SK-N-SH (cell line): ENCODE measurements at regions not wholly inside any gene's neighbourhood (a gene's known extent, or its start where the extent isn't known, plus 50 kb on each side); places are given as distances from the start of the nearest gene placed in this dataset.

Experiments
- CTCF ChIA-PET: fragments of 300-600, 350-600 bp; formaldehyde crosslinking; extraction: SDS; loops from one replicate; lab custom pipeline; 2021; lab: Yijun Ruan, JAX
- POLR2A ChIA-PET: fragments of 350-600 bp; sonication (Branson Sonifier 250); formaldehyde crosslinking; extraction: SDS; loops from one replicate; lab custom pipeline; 2020; ENCODE audit warnings: antibody characterized with exemption, inconsistent platforms; lab: Yijun Ruan, JAX
- DNase-seq: peaks from one replicate; pipeline ENCODE4 v3.0.0; 2012
- H2AFZ ChIP-seq: fragments of 200-600 bp; sonication (generic); 2 replicates; pipeline ENCODE4 v1.8.1; 2016; ENCODE audit warnings: antibody characterized with exemption, mild to moderate bottlenecking, low read depth
- H3F3A ChIP-seq: fragments of 200-600 bp; sonication (generic); replicated peaks from 2 replicates; pipeline ENCODE3; 2016; ENCODE audit warnings: antibody characterized with exemption, mild to moderate bottlenecking; ENCODE audit not compliant: insufficient read depth
- H3K27ac ChIP-seq, 2 experiments: fragments of 200-500 bp in 1 of 2; fragments of 200-600 bp in 1 of 2; sonication (Bioruptor generic) in 1 of 2; sonication (generic), shearing (Covaris generic) in 1 of 2; 2 replicates each; pipeline versions ENCODE4 v1.5.1 to v1.6.1; 2014 to 2016; ENCODE audit warnings: low read depth in 2 of 2, inconsistent platforms in 1 of 2, low read length in 1 of 2, mild to moderate bottlenecking in 1 of 2, mixed read lengths in 1 of 2
- H3K27me3 ChIP-seq: fragments of 200-600 bp; sonication (generic), shearing (Covaris generic); 2 replicates; pipeline ENCODE4 v1.6.1; 2016; ENCODE audit warnings: mixed run types; ENCODE audit not compliant: insufficient read depth
- H3K36me3 ChIP-seq, 2 experiments: fragments of 200-500 bp in 1 of 2; fragments of 200-600 bp in 1 of 2; sonication (Bioruptor generic) in 1 of 2; sonication (generic) in 1 of 2; replicated peaks in 1 of 2; 2 replicates each; pipeline versions ENCODE3 to v1.5.1; 2014 to 2016; ENCODE audit warnings: low read length in 1 of 2, mild to moderate bottlenecking in 1 of 2; ENCODE audit not compliant: insufficient read depth in 2 of 2, control insufficient read depth in 1 of 2
- H3K4me1 ChIP-seq, 2 experiments: fragments of 200-500 bp in 1 of 2; fragments of 200-600 bp in 1 of 2; sonication (Bioruptor generic) in 1 of 2; sonication (generic), shearing (Covaris generic) in 1 of 2; 2 replicates each; pipeline versions ENCODE4 v1.5.1 to v1.6.1; 2014 to 2016; ENCODE audit warnings: low read depth in 1 of 2, low read length in 1 of 2, mixed run types in 1 of 2; ENCODE audit not compliant: insufficient read depth in 2 of 2, control insufficient read depth in 1 of 2
- H3K4me2 ChIP-seq: fragments of 200-600 bp; sonication (generic), shearing (Covaris generic); 2 replicates; pipeline ENCODE4 v1.6.1; 2017; ENCODE audit warnings: mixed run types
- H3K4me3 ChIP-seq, 2 experiments: fragments of 200-500 bp in 1 of 2; fragments of 200-600 bp in 1 of 2; sonication (Bioruptor generic) in 1 of 2; sonication (generic), shearing (Covaris generic) in 1 of 2; 2 replicates each; pipeline versions ENCODE4 v1.5.1 to v1.8.1; 2014 to 2016; ENCODE audit warnings: low read depth in 2 of 2, inconsistent platforms in 1 of 2, low read length in 1 of 2, mild to moderate bottlenecking in 1 of 2, mixed read lengths in 1 of 2, moderate library complexity in 1 of 2
- H3K79me2 ChIP-seq: fragments of 200-600 bp; sonication (generic); 2 replicates; pipeline ENCODE4 v1.8.1; 2017; ENCODE audit warnings: mild to moderate bottlenecking; ENCODE audit not compliant: insufficient read depth
- H3K9ac ChIP-seq: fragments of 200-600 bp; sonication (generic); 2 replicates; pipeline ENCODE4 v1.6.1; 2017; ENCODE audit warnings: mixed run types
- H3K9me2 ChIP-seq: fragments of 200-600 bp; sonication (generic); 2 replicates; pipeline ENCODE4 v1.6.1; 2017; ENCODE audit warnings: mixed run types
- H3K9me3 ChIP-seq: fragments of 200-600 bp; sonication (generic); 2 replicates; pipeline ENCODE4 v1.6.1; 2017; ENCODE audit warnings: mixed run types, mild to moderate bottlenecking, moderate library complexity
- H4K20me1 ChIP-seq: fragments of 200-600 bp; sonication (generic); 2 replicates; pipeline ENCODE4 v1.6.1; 2017; ENCODE audit warnings: mild to moderate bottlenecking, mixed run types; ENCODE audit not compliant: insufficient read depth
- ELF1 ChIP-seq: IDR thresholded peaks from 2 replicates; pipeline ENCODE4 v1.4.0; 2012
- EZH2phosphoT487 ChIP-seq: fragments of 200-600 bp; sonication (generic); IDR thresholded peaks from 2 replicates; pipeline ENCODE4 v1.6.1; 2017; ENCODE audit warnings: low read depth, mixed run types, mild to moderate bottlenecking, antibody characterized with exemption, moderate library complexity, borderline replicate concordance
- MEF2A ChIP-seq: IDR thresholded peaks from 2 replicates; pipeline ENCODE4 v1.4.0; 2012; ENCODE audit warnings: low read depth, borderline replicate concordance
- MXI1 ChIP-seq: IDR thresholded peaks from 2 replicates; pipeline ENCODE4 v1.6.1; 2012; ENCODE audit warnings: mild to moderate bottlenecking, low read depth, low read length, improper control_type of control experiment
- NRF1 ChIP-seq: IDR thresholded peaks from 2 replicates; pipeline ENCODE4 v1.6.1; 2012; ENCODE audit warnings: low read depth, mild to moderate bottlenecking, low read length
- REST ChIP-seq: IDR thresholded peaks from 2 replicates; pipeline ENCODE4 v1.6.1; 2012; ENCODE audit warnings: mild to moderate bottlenecking, low read depth, low read length, moderate library complexity
- SIN3A ChIP-seq: IDR thresholded peaks from 2 replicates; pipeline ENCODE4 v1.6.1; 2012; ENCODE audit warnings: low read depth, mild to moderate bottlenecking, low read length, moderate library complexity, borderline replicate concordance
- USF1 ChIP-seq: IDR thresholded peaks from 2 replicates; pipeline ENCODE4 v1.4.0; 2012; ENCODE audit warnings: low read depth, borderline replicate concordance
- ZBTB33 ChIP-seq: IDR thresholded peaks from 2 replicates; pipeline ENCODE4 v1.4.0; 2012; ENCODE audit warnings: low read depth, borderline replicate concordance
- WGBS: methylation state at CpG from one replicate; pipeline ENCODE4 v1.1.6; 2017; ENCODE audit warnings: low lambda C conversion rate; 5-methylcytosine and 5-hydroxymethylcytosine counted together

- TF ChIP-seq REST (no peak), ELF1 (no peak), MXI1 (no peak), MEF2A (no peak)
Observed at GRCh38 chr15:77737238-77738037, 104.7 kb upstream of the LINGO1 start (continued).

- CTCF ChIA-PET, result interaction anchor here (0.7 to 2.0 kb wide), 2 partner anchors 34 to 101 kb away, joined by 3 to 8 read pairs; no protein-coding TSS in a partner anchor
- no peaks in the 10 kb centered on the region for H3K9me2 ChIP-seq
- no peak overlapping the region for H3K27ac ChIP-seq
- no peak for DNase-seq
- H2AFZ ChIP-seq, result no peak overlapping the region
- POLR2A ChIA-PET, result no interaction called here
- H3K4me2 ChIP-seq, result no peak overlapping the region
- H3K9ac ChIP-seq, result no peak overlapping the region
- H3K27me3 ChIP-seq, result peaks cover 17% of the 10 kb centered on the region
- no peaks in the 10 kb centered on the region for H3K79me2 ChIP-seq
- no peaks in the 10 kb centered on the region for H3F3A ChIP-seq
- no peak for TF ChIP-seq EZH2phosphoT487
- H3K4me1 ChIP-seq, result peaks cover 0 to 5% of the 10 kb centered on the region in 2 experiments; a peak in 2 of 4 replicates
- 47% methylated on average over 2 of the region's 2 CpGs for WGBS
- H4K20me1 ChIP-seq, result no peaks in the 10 kb centered on the region
- H3K4me3 ChIP-seq, result no peak overlapping the region
- H3K9me3 ChIP-seq, result no peaks in the 10 kb centered on the region
- H3K36me3 ChIP-seq, result no peaks in the 10 kb centered on the region
Observed at GRCh38 chr15:77734306-77734705, 101.6 kb upstream of the LINGO1 start.

- WGBS, result 54% methylated on average over 17 of the region's 18 CpGs
- Histone ChIP-seq H3K27me3 (peaks cover 17% of the 10 kb centered on the region; the same call in 1 of the 2 replicates), H3K36me3 (no peaks in the 10 kb centered on the region), H4K20me1 (no peaks in the 10 kb centered on the region), H3F3A (no peaks in the 10 kb centered on the region), H2AFZ (no peak overlapping the region), H3K4me1 (peaks cover 0 to 2% of the 10 kb centered on the region in 2 experiments; a peak in 1 of 4 replicates), H3K4me2 (no peak overlapping the region), H3K9ac (no peak overlapping the region), H3K9me2 (no peaks in the 10 kb centered on the region), H3K27ac (no peak overlapping the region), H3K9me3 (no peaks in the 10 kb centered on the region), H3K79me2 (no peaks in the 10 kb centered on the region), H3K4me3 (no peak overlapping the region)
- ChIA-PET POLR2A (no interaction called here), CTCF (interaction anchor here (1.2 to 2.0 kb wide), 2 partner anchors 51 to 100 kb away, joined by 4 to 8 read pairs; no protein-coding TSS in a partner anchor)
- TF ChIP-seq MEF2A (no peak), NRF1 (no peak), ZBTB33 (no peak), USF1 (no peak), SIN3A (no peak)
- no peak for DNase-seq
Observed at GRCh38 chr15:77733579-77734300, 101.0 kb upstream of the LINGO1 start.
